GM18868 (cell line): ENCODE measurements at regions not wholly inside any gene's neighbourhood (a gene's known extent, or its start where the extent isn't known, plus 50 kb on each side); places are given as distances from the start of the nearest gene placed in this dataset.
"Not testable (repeated sequence)": the region's sequence is repeated elsewhere in the genome, so short reads cannot be mapped to it uniquely, and the experiment has no call there.

ENCODE experiments used
- ATAC-seq: cut with Tn5 transposase; IDR thresholded peaks from one replicate; pipeline ENCODE4 v1.9.1; 2021; ENCODE audit warnings: mild to moderate bottlenecking, moderate library complexity; ENCODE audit not compliant: unreplicated experiment

DNA sequence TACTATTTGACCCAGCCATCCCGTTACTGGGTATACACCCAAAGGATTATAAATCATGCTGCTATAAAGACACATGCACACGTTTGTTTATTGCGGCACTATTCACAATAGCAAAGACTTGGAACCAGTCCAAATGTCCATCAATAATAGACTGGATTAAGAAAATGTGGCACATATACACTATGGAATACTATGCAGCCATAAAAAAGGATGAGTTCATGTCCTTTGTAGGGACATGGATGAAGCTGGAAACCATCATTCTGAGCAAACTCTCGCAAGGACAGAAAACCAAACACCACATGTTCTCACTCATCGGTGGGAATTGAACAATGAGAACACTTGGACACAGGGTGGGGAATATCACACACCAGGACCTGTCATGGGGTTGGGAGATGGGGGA is 56.7 kb upstream of the SELENOP start:
- ATAC-seq: not testable (repeated sequence)

- not testable (repeated sequence) for ATAC-seq
These were observed 53.1 kb upstream of the SELENOP start for GRCh38 chr5:42864749-42865148.
